HEK293T (cell line): ENCODE measurements at regions not wholly inside any gene's neighbourhood (a gene's known extent, or its start where the extent isn't known, plus 50 kb on each side); places are given as distances from the start of the nearest gene placed in this dataset.

Experiments used
- CTCF ChIA-PET: fragments of 350-600 bp; formaldehyde crosslinking; extraction: SDS; loops from one replicate; lab custom pipeline; 2021; ENCODE audit warnings: antibody characterized with exemption, inconsistent platforms; lab: Yijun Ruan, JAX
- POLR2A ChIA-PET: fragments of 350-600 bp; formaldehyde crosslinking; extraction: SDS; loops from one replicate; lab custom pipeline; 2020; ENCODE audit warnings: antibody characterized with exemption, inconsistent platforms; lab: Yijun Ruan, JAX
- DNase-seq: peaks from one replicate; pipeline ENCODE4 v3.0.0; 2012; ENCODE audit warnings: mixed read lengths; ENCODE audit errors: extremely low spot score
- ARNT ChIP-seq: fragments of 450-650 bp; IDR thresholded peaks from 2 replicates; pipeline ENCODE4 v1.6.1; 2017; ENCODE audit warnings: mild to moderate bottlenecking
- BHLHE40 ChIP-seq: fragments of 450-650 bp; IDR thresholded peaks from 2 replicates; pipeline ENCODE4 v1.6.1; 2016; ENCODE audit warnings: mild to moderate bottlenecking, moderate library complexity, borderline replicate concordance
- CTBP1 ChIP-seq: fragments of 450-650 bp; IDR thresholded peaks from 2 replicates; pipeline ENCODE4 v1.6.1; 2016; ENCODE audit warnings: borderline replicate concordance
- ELF4 ChIP-seq: fragments of 450-650 bp; IDR thresholded peaks from 2 replicates; pipeline ENCODE4 v1.6.1; 2017; ENCODE audit warnings: antibody characterized with exemption
- FOXA1 ChIP-seq: fragments of 450-650 bp; IDR thresholded peaks from 2 replicates; pipeline ENCODE4 v1.6.1; 2016; ENCODE audit warnings: mild to moderate bottlenecking
- FOXK2 ChIP-seq: fragments of 450-650 bp; IDR thresholded peaks from 2 replicates; pipeline ENCODE4 v1.6.1; 2016; ENCODE audit warnings: mild to moderate bottlenecking
- FOXM1 ChIP-seq: fragments of 450-650 bp; IDR thresholded peaks from 2 replicates; pipeline ENCODE4 v1.6.1; 2017; ENCODE audit warnings: mild to moderate bottlenecking, borderline replicate concordance
- HDGF ChIP-seq: fragments of 450-650 bp; IDR thresholded peaks from 2 replicates; pipeline ENCODE4 v1.6.1; 2017; ENCODE audit warnings: antibody characterized with exemption, borderline replicate concordance
- L3MBTL2 ChIP-seq: fragments of 450-650 bp; conservative IDR thresholded peaks from 2 replicates; pipeline ENCODE4 v1.6.1; 2016; ENCODE audit warnings: mild to moderate bottlenecking
- LEF1 ChIP-seq: fragments of 450-650 bp; IDR thresholded peaks from 2 replicates; pipeline ENCODE4 v1.6.1; 2017; ENCODE audit warnings: mild to moderate bottlenecking, borderline replicate concordance
- NFRKB ChIP-seq: fragments of 450-650 bp; IDR thresholded peaks from 2 replicates; pipeline ENCODE4 v1.6.1; 2016; ENCODE audit warnings: mild to moderate bottlenecking, moderate library complexity
- PKNOX1 ChIP-seq: fragments of 450-650 bp; IDR thresholded peaks from 2 replicates; pipeline ENCODE4 v1.6.1; 2016
- SP1 ChIP-seq: fragments of 450-650 bp; IDR thresholded peaks from 2 replicates; pipeline ENCODE4 v1.6.1; 2017
- SUZ12 ChIP-seq: fragments of 450-650 bp; IDR thresholded peaks from 2 replicates; pipeline ENCODE4 v1.6.1; 2016; ENCODE audit warnings: mild to moderate bottlenecking
- TARDBP ChIP-seq: fragments of 450-650 bp; IDR thresholded peaks from 2 replicates; pipeline ENCODE4 v1.6.1; 2016
- ZNF384 ChIP-seq: fragments of 450-650 bp; IDR thresholded peaks from 2 replicates; pipeline ENCODE4 v1.6.1; 2016

- TF ChIP-seq FOXA1 (no peak), ZNF384 (no peak), L3MBTL2 (no peak), ARNT (no peak), SUZ12 (no peak), ELF4 (no peak), TARDBP (no peak), FOXM1 (no peak), LEF1 (no peak), FOXK2 (no peak), BHLHE40 (no peak), HDGF (no peak), NFRKB (no peak), PKNOX1 (no peak), CTBP1 (no peak), SP1 (no peak)
- no peak for DNase-seq
- ChIA-PET POLR2A (interaction anchor here (0.6 kb wide), 1 partner anchor 30 kb away, joined by 3 read pairs; no protein-coding TSS in a partner anchor), CTCF (interaction anchor here (1.5 kb wide), 1 partner anchor 20 kb away, joined by 3 read pairs; no protein-coding TSS in a partner anchor)
Observed at GRCh38 chr2:20150110-20150706, 74.7 kb downstream of the SDC1 start.

GRCh38 chr2:20149703-20150030 is 75.3 kb downstream of the SDC1 start:
- POLR2A ChIA-PET, result interaction anchor here (0.6 kb wide), 2 partner anchors 30 to 32 kb away, joined by 3 read pairs; no protein-coding TSS in a partner anchor
- TF ChIP-seq FOXK2 (no peak), NFRKB (no peak), L3MBTL2 (no peak), LEF1 (no peak), ZNF384 (no peak), ARNT (no peak), HDGF (no peak), BHLHE40 (no peak), FOXM1 (no peak)
- DNase-seq, result no peak
- CTCF ChIA-PET, result interaction anchor here (1.2 to 1.5 kb wide), 2 partner anchors 14 to 19 kb away, joined by 3 to 5 read pairs; no protein-coding TSS in a partner anchor

- ChIA-PET POLR2A (interaction anchor here (0.6 to 1.0 kb wide), 3 partner anchors 29 to 76 kb away, joined by 3 read pairs; partner anchors contain the start of gene SDC1), CTCF (interaction anchor here (1.1 to 1.5 kb wide), 3 partner anchors 13 to 76 kb away, joined by 3 to 5 read pairs (median 3); partner anchors contain the start of gene SDC1)
- TF ChIP-seq LEF1 (no peak), HDGF (no peak), ELF4 (no peak), FOXM1 (no peak), PKNOX1 (no peak), FOXA1 (no peak)
- no peak for DNase-seq
Observed at GRCh38 chr2:20148923-20149702, 75.8 kb downstream of the SDC1 start.

- DNase-seq, result no peak
- ChIA-PET POLR2A (interaction anchor here (1.0 kb wide), 1 partner anchor 77 kb away, joined by 3 read pairs; the partner anchor contains the start of gene SDC1), CTCF (interaction anchor here (1.1 to 1.5 kb wide), 4 partner anchors 13 to 142 kb away, joined by 3 to 5 read pairs (median 4); partner anchors contain the start of gene SDC1)
Observed at GRCh38 chr2:20148426-20148922, 76.5 kb downstream of the SDC1 start.

More at GRCh38 chr2:20148426-20148922, 76.5 kb downstream of the SDC1 start:
- no peak for TF ChIP-seq FOXM1
- TF ChIP-seq HDGF, result no peak
- TF ChIP-seq TARDBP, result no peak
- no peak for TF ChIP-seq LEF1
- no peak for TF ChIP-seq ELF4
- TF ChIP-seq ARNT, result no peak
- TF ChIP-seq FOXA1, result no peak
- no peak for TF ChIP-seq ZNF384
- no peak for TF ChIP-seq FOXK2
- no peak for TF ChIP-seq PKNOX1
- TF ChIP-seq SUZ12, result no peak
- TF ChIP-seq L3MBTL2, result no peak
- TF ChIP-seq BHLHE40, result no peak
- TF ChIP-seq CTBP1, result no peak
- TF ChIP-seq SP1, result no peak
- no peak for TF ChIP-seq NFRKB
